ENCODE measurements at regions not wholly inside any gene's neighbourhood (a gene's known extent, or its start where the extent isn't known, plus 50 kb on each side); places are given as distances from the start of the nearest gene placed in this dataset.

GRCh38 chr17:53527473-53527872 lies 295.3 kb upstream of the KIF2B start:
- TF ChIP-seq CTCF (IDR thresholded peaks at IDR 0.05), result no peak
- no peak for TF ChIP-seq POLR2A (IDR thresholded peaks at IDR 0.05)

Measured in esophagus squamous epithelium (tissue), 4 donors.